CD14-positive monocyte (primary cell): ENCODE measurements at regions not wholly inside any gene's neighbourhood (a gene's known extent, or its start where the extent isn't known, plus 50 kb on each side); places are given as distances from the start of the nearest gene placed in this dataset.

Experiments used
- DNase-seq, 3 donors: peaks; one replicate each; pipeline ENCODE4 v3.0.0-alpha.2; 2011 to 2022
- H2AFZ ChIP-seq: 2 replicates; pipeline ENCODE4 v1.6.0; 2012; ENCODE audit warnings: mild to moderate bottlenecking, low read depth, low read length, inconsistent platforms; ENCODE audit not compliant: insufficient read depth, poor library complexity, severe bottlenecking
- H3K27ac ChIP-seq, 2 donors: 1 replicate in 1 of 2; 2 replicates in 1 of 2; pipeline ENCODE4 v1.5.1; 2012 to 2013; ENCODE audit warnings: low read length in 2 of 2, control low read depth in 1 of 2, inconsistent platforms in 1 of 2, low read depth in 1 of 2, mild to moderate bottlenecking in 1 of 2
- H3K27me3 ChIP-seq, 2 donors: one replicate each; pipeline versions ENCODE4 v1.6.0 to v1.6.1; 2011 to 2013; ENCODE audit warnings: low read length in 2 of 2; ENCODE audit not compliant: control insufficient read depth in 2 of 2, insufficient read depth in 2 of 2
- H3K36me3 ChIP-seq, 2 donors: replicated peaks in 1 of 2; 1 replicate in 1 of 2; 2 replicates in 1 of 2; pipeline versions ENCODE4 v1.5.1 to v1.6.1; 2012 to 2013; ENCODE audit warnings: low read length in 2 of 2, control low read depth in 1 of 2, inconsistent platforms in 1 of 2, mild to moderate bottlenecking in 1 of 2; ENCODE audit not compliant: insufficient read depth in 2 of 2, control insufficient read depth in 1 of 2
- H3K4me1 ChIP-seq, 2 donors: 1 replicate in 1 of 2; 2 replicates in 1 of 2; pipeline versions ENCODE4 v1.5.1 to v1.6.1; 2012 to 2013; ENCODE audit warnings: low read length in 2 of 2, control low read depth in 1 of 2, inconsistent platforms in 1 of 2, mild to moderate bottlenecking in 1 of 2, moderate library complexity in 1 of 2; ENCODE audit not compliant: insufficient read depth in 2 of 2, control insufficient read depth in 1 of 2
- H3K4me2 ChIP-seq: replicated peaks from 2 replicates; pipeline ENCODE3; 2012; ENCODE audit warnings: low read length, moderate library complexity, mild to moderate bottlenecking; ENCODE audit not compliant: poor library complexity, severe bottlenecking; ENCODE audit errors: extremely low read depth
- H3K4me3 ChIP-seq, 3 experiments: fragments of 200-600 bp in 1 of 3; sonication (generic) in 1 of 3; replicated peaks in 1 of 3; 1 replicate in 2 of 3; 2 replicates in 1 of 3; pipeline ENCODE4 v1.5.1; 2011 to 2013; ENCODE audit warnings: low read length in 3 of 3, mild to moderate bottlenecking in 3 of 3, control low read depth in 2 of 3, low read depth in 2 of 3, inconsistent platforms in 1 of 3, moderate library complexity in 1 of 3
- H3K79me2 ChIP-seq: 2 replicates; pipeline ENCODE4 v1.6.0; 2012; ENCODE audit warnings: mild to moderate bottlenecking, control low read depth, inconsistent platforms, low read length, moderate library complexity; ENCODE audit not compliant: insufficient read depth
- H3K9ac ChIP-seq: 2 replicates; pipeline ENCODE4 v1.6.0; 2017; ENCODE audit warnings: low read length, mild to moderate bottlenecking; ENCODE audit not compliant: insufficient read depth, poor library complexity, severe bottlenecking
- H3K9me3 ChIP-seq, 2 donors: replicated peaks in 1 of 2; 1 replicate in 1 of 2; 2 replicates in 1 of 2; pipeline versions ENCODE4 v1.5.1 to v1.6.1; 2012 to 2013; ENCODE audit warnings: low read length in 2 of 2, control low read depth in 1 of 2; ENCODE audit not compliant: control insufficient read depth in 1 of 2, insufficient read depth in 1 of 2
- H4K20me1 ChIP-seq: 2 replicates; pipeline ENCODE4 v1.6.0; 2012; ENCODE audit warnings: mild to moderate bottlenecking, low read length, control low read depth, moderate library complexity; ENCODE audit not compliant: insufficient read depth
- H3K27ac Mint-ChIP-seq, 7 donors: one replicate each; pipeline ENCODE4 v1.8.0; 2020; ENCODE audit warnings: mild to moderate bottlenecking in 7 of 7, mixed read lengths in 7 of 7, moderate library complexity in 6 of 7, inconsistent platforms in 2 of 7
- H3K27me3 Mint-ChIP-seq, 3 donors: one replicate each; pipeline ENCODE4 v1.8.0; 2021 to 2022; ENCODE audit warnings: low read depth in 3 of 3, mild to moderate bottlenecking in 3 of 3, mixed read lengths in 3 of 3, moderate library complexity in 3 of 3, inconsistent platforms in 1 of 3
- H3K36me3 Mint-ChIP-seq, 2 donors: one replicate each; pipeline ENCODE4 v1.8.0; 2020; ENCODE audit warnings: mixed read lengths in 2 of 2, inconsistent platforms in 1 of 2, mild to moderate bottlenecking in 1 of 2
- H3K4me1 Mint-ChIP-seq: one replicate; pipeline ENCODE4 v1.8.0; 2020; ENCODE audit warnings: mild to moderate bottlenecking, mixed read lengths
- H3K4me3 Mint-ChIP-seq, 2 donors: one replicate each; pipeline ENCODE4 v1.8.0; 2020; ENCODE audit warnings: mild to moderate bottlenecking in 2 of 2, mixed read lengths in 2 of 2, moderate library complexity in 1 of 2
- H3K9me3 Mint-ChIP-seq, 7 donors: one replicate each; pipeline ENCODE4 v1.8.0; 2020 to 2022; ENCODE audit warnings: mixed read lengths in 7 of 7, mild to moderate bottlenecking in 6 of 7, moderate library complexity in 6 of 7, inconsistent platforms in 2 of 7
- CTCF ChIP-seq: fragments of 200-600 bp; IDR thresholded peaks from one replicate; pipeline ENCODE4 v1.8.0; 2022; ENCODE audit warnings: antibody characterized with exemption, mild to moderate bottlenecking
- WGBS: methylation state at CpG from one replicate; pipeline ENCODE4 v1.1.5; 2013; ENCODE audit warnings: missing lambda C conversion rate; ENCODE audit not compliant: insufficient coverage; 5-methylcytosine and 5-hydroxymethylcytosine counted together
- intact Hi-C, 2 donors: fragments of 100-400 bp; cut with micrococcal nuclease; formaldehyde crosslinking; loops; one replicate each; pipeline versions ENCODE4 v1.15.0 to v1.15.1; 2023

GRCh38 chr3:115563984-115564383 is 59.3 kb upstream of the GAP43 start:
- WGBS = no CpG with 5 or more reads among the region's 1 CpG
- H3K27ac Mint-ChIP-seq = no peak overlapping the region
- intact Hi-C loops = no loop called here
- H4K20me1 ChIP-seq = no peaks in the 10 kb centered on the region
- peaks cover 0 to 2% (median 2%) of the 10 kb centered on the region in 3 donors for H3K27me3 Mint-ChIP-seq
- H3K4me3 Mint-ChIP-seq = no peak overlapping the region
- no peak overlapping the region for H3K27ac ChIP-seq
- peaks cover 0 to 3% (median 0%) of the 10 kb centered on the region in 7 donors for H3K9me3 Mint-ChIP-seq
- H3K79me2 ChIP-seq = no peaks in the 10 kb centered on the region
- no peak overlapping the region for H3K4me2 ChIP-seq
- no peaks in the 10 kb centered on the region for H3K36me3 ChIP-seq
- H3K36me3 Mint-ChIP-seq = no peaks in the 10 kb centered on the region
- H3K27me3 ChIP-seq = no peaks in the 10 kb centered on the region
- H3K4me1 ChIP-seq = no peaks in the 10 kb centered on the region
- no peaks in the 10 kb centered on the region for H3K4me1 Mint-ChIP-seq
- H3K9ac ChIP-seq = no peak overlapping the region
- TF ChIP-seq CTCF = no peak
- no peak overlapping the region for H2AFZ ChIP-seq
- H3K9me3 ChIP-seq = peaks cover 0 to 3% of the 10 kb centered on the region in 2 donors
- no peak for DNase-seq
- H3K4me3 ChIP-seq = no peak overlapping the region

DNA sequence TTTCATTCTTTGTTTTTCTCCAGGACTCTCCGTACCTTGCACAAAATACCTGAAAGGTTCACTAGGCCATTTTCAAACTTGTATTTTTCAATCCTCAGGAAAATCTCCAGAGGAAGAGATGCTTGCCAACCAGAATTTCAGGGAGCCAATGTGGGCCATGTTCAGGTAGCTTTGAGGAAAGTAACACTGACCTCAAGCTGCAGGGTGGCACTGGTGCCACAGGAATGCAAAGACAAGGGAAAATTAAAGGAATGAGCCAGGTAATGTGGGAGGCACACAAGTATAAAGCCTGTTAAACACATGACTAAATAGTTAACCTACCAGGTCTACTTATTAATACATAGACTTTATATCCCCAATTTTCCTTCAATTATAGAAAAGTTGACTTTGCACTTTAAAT is 51.9 kb upstream of the GAP43 start:
- Mint-ChIP-seq H3K27ac (no peak overlapping the region), H3K4me1 (no peaks in the 10 kb centered on the region), H3K4me3 (no peak overlapping the region), H3K36me3 (no peaks in the 10 kb centered on the region), H3K9me3 (peaks cover 0 to 7% (median 2%) of the 10 kb centered on the region in 7 donors), H3K27me3 (peaks cover 0 to 3% (median 2%) of the 10 kb centered on the region in 3 donors)
- Histone ChIP-seq H3K27me3 (no peaks in the 10 kb centered on the region), H3K4me2 (no peak overlapping the region), H3K4me3 (no peak overlapping the region), H3K36me3 (no peaks in the 10 kb centered on the region), H3K27ac (no peak overlapping the region), H4K20me1 (no peaks in the 10 kb centered on the region), H3K9ac (no peak overlapping the region), H3K9me3 (peaks cover 0 to 4% of the 10 kb centered on the region in 2 donors), H2AFZ (no peak overlapping the region), H3K4me1 (no peaks in the 10 kb centered on the region), H3K79me2 (no peaks in the 10 kb centered on the region)
- intact Hi-C loops = no loop called here
- no peak for TF ChIP-seq CTCF
- no CpG with 5 or more reads among the region's 1 CpG for WGBS
- no peak for DNase-seq
